ENCODE measurements at regions not wholly inside any gene's neighbourhood (a gene's known extent, or its start where the extent isn't known, plus 50 kb on each side); places are given as distances from the start of the nearest gene placed in this dataset.

- Histone ChIP-seq H3K4me1 (ENCODE audit: control insufficient read depth, insufficient read depth, low read length) (no peaks in the 10 kb centered on the region), H3K36me3 (ENCODE audit: control insufficient read depth, insufficient read depth, low read length) (no peaks in the 10 kb centered on the region), H3K4me3 (ENCODE audit: insufficient read depth, low read depth, low read length) (no peak overlapping the region), H3K27me3 (ENCODE audit: control insufficient read depth, insufficient read depth, low read length, poor library complexity, severe bottlenecking) (no peaks in the 10 kb centered on the region), H3K9me3 (ENCODE audit: control insufficient read depth, low read length) (no peaks in the 10 kb centered on the region), H3K27ac (ENCODE audit: insufficient read depth, low read depth, low read length, poor library complexity, severe bottlenecking) (no peak overlapping the region)
- 95 to 98% methylated on average over 3 of the region's 3 CpGs for WGBS, 2 experiments
Observed at GRCh38 chr3:146838221-146838620, 233.1 kb upstream of the PLSCR5 start.

DNA sequence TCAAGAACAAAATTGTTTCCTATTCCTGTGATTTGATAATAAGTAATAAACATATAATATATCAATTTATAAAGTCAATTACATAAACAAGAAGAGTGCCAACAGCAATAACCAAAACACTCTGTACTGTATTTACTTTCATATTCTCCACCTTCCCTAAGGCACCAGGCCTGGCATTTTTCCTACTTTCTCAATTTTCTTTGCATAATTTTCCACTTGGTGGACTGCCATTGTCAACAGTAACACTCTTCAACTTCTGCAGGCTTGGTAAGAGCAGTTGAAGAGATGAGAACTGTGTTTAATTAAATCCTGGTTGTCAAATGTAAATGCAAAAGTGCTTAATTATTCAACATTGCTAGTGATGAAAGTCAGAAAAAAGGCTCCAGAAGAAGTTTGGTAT, 229.8 kb upstream of the PLSCR5 start:
- Histone ChIP-seq H3K27me3 (ENCODE audit: control insufficient read depth, insufficient read depth, low read length, poor library complexity, severe bottlenecking) (no peaks in the 10 kb centered on the region), H3K4me1 (ENCODE audit: control insufficient read depth, insufficient read depth, low read length) (no peaks in the 10 kb centered on the region), H3K36me3 (ENCODE audit: control insufficient read depth, insufficient read depth, low read length) (no peaks in the 10 kb centered on the region), H3K9me3 (ENCODE audit: control insufficient read depth, low read length) (no peaks in the 10 kb centered on the region), H3K4me3 (ENCODE audit: insufficient read depth, low read depth, low read length) (no peak overlapping the region), H3K27ac (ENCODE audit: insufficient read depth, low read depth, low read length, poor library complexity, severe bottlenecking) (no peak overlapping the region)

GRCh38 chr3:146832857-146833458, 227.8 kb upstream of the PLSCR5 start:
- H3K27ac ChIP-seq (ENCODE audit: insufficient read depth, low read depth, low read length, poor library complexity, severe bottlenecking), result no peak overlapping the region
- 88% methylated on average over 5 of the region's 5 CpGs for WGBS, 2 experiments

GRCh38 chr3:146831659-146832058, 226.5 kb upstream of the PLSCR5 start:
- no peaks in the 10 kb centered on the region for H3K27me3 ChIP-seq (ENCODE audit: control insufficient read depth, insufficient read depth, low read length, poor library complexity, severe bottlenecking)
- no peaks in the 10 kb centered on the region for H3K36me3 ChIP-seq (ENCODE audit: control insufficient read depth, insufficient read depth, low read length)
- H3K9me3 ChIP-seq (ENCODE audit: control insufficient read depth, low read length), result no peaks in the 10 kb centered on the region
- H3K4me1 ChIP-seq (ENCODE audit: control insufficient read depth, insufficient read depth, low read length), result no peaks in the 10 kb centered on the region
- no peak overlapping the region for H3K27ac ChIP-seq (ENCODE audit: insufficient read depth, low read depth, low read length, poor library complexity, severe bottlenecking)
- no peak overlapping the region for H3K4me3 ChIP-seq (ENCODE audit: insufficient read depth, low read depth, low read length)
- 71 to 100% methylated on average over 1 of the region's 1 CpG for WGBS, 2 experiments

More at GRCh38 chr3:146832857-146833458, 227.8 kb upstream of the PLSCR5 start:
- Histone ChIP-seq H3K36me3 (ENCODE audit: control insufficient read depth, insufficient read depth, low read length) (no peaks in the 10 kb centered on the region), H3K27me3 (ENCODE audit: control insufficient read depth, insufficient read depth, low read length, poor library complexity, severe bottlenecking) (no peaks in the 10 kb centered on the region), H3K9me3 (ENCODE audit: control insufficient read depth, low read length) (no peaks in the 10 kb centered on the region), H3K4me1 (ENCODE audit: control insufficient read depth, insufficient read depth, low read length) (no peaks in the 10 kb centered on the region), H3K4me3 (ENCODE audit: insufficient read depth, low read depth, low read length) (no peak overlapping the region)

GRCh38 chr3:146830231-146830630, 225.1 kb upstream of the PLSCR5 start:
- no peak overlapping the region for H3K4me3 ChIP-seq (ENCODE audit: insufficient read depth, low read depth, low read length)
- no peaks in the 10 kb centered on the region for H3K9me3 ChIP-seq (ENCODE audit: control insufficient read depth, low read length)
- no peaks in the 10 kb centered on the region for H3K4me1 ChIP-seq (ENCODE audit: control insufficient read depth, insufficient read depth, low read length)
- no peak overlapping the region for H3K27ac ChIP-seq (ENCODE audit: insufficient read depth, low read depth, low read length, poor library complexity, severe bottlenecking)
- H3K27me3 ChIP-seq (ENCODE audit: control insufficient read depth, insufficient read depth, low read length, poor library complexity, severe bottlenecking), result no peaks in the 10 kb centered on the region
- H3K36me3 ChIP-seq (ENCODE audit: control insufficient read depth, insufficient read depth, low read length), result no peaks in the 10 kb centered on the region

DNA sequence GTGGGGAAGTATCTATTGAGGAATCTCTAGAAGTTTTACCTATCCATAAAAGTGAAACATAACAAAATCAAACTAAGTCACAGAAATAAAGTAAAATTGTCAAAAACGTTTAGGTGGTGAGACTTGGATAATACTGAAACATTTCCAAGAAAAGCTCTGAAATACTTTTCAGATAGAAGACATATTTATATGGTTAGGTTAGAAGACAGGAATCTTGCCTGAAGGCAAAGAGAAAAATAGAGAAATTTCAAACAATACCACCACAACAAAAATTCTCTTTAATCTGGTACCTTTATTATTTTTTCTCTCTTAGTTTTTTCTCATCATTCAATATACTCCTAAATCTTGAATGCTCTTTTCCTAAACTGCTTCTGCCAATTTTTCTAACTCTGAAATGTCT, 222.7 kb upstream of the PLSCR5 start:
- 60% methylated on average over 1 of the region's 1 CpG; no CpG with 5 or more reads in 1 of the 2 experiments for WGBS, 2 experiments
- no peak overlapping the region for H3K4me3 ChIP-seq (ENCODE audit: insufficient read depth, low read depth, low read length)
- no peaks in the 10 kb centered on the region for H3K27me3 ChIP-seq (ENCODE audit: control insufficient read depth, insufficient read depth, low read length, poor library complexity, severe bottlenecking)
- H3K36me3 ChIP-seq (ENCODE audit: control insufficient read depth, insufficient read depth, low read length), result no peaks in the 10 kb centered on the region
- no peaks in the 10 kb centered on the region for H3K9me3 ChIP-seq (ENCODE audit: control insufficient read depth, low read length)
- no peak overlapping the region for H3K27ac ChIP-seq (ENCODE audit: insufficient read depth, low read depth, low read length, poor library complexity, severe bottlenecking)
- H3K4me1 ChIP-seq (ENCODE audit: control insufficient read depth, insufficient read depth, low read length), result no peaks in the 10 kb centered on the region

- Histone ChIP-seq H3K27ac (ENCODE audit: insufficient read depth, low read depth, low read length, poor library complexity, severe bottlenecking) (no peak overlapping the region), H3K36me3 (ENCODE audit: control insufficient read depth, insufficient read depth, low read length) (no peaks in the 10 kb centered on the region), H3K4me3 (ENCODE audit: insufficient read depth, low read depth, low read length) (no peak overlapping the region), H3K9me3 (ENCODE audit: control insufficient read depth, low read length) (no peaks in the 10 kb centered on the region), H3K27me3 (ENCODE audit: control insufficient read depth, insufficient read depth, low read length, poor library complexity, severe bottlenecking) (no peaks in the 10 kb centered on the region), H3K4me1 (ENCODE audit: control insufficient read depth, insufficient read depth, low read length) (no peaks in the 10 kb centered on the region)
- WGBS, 2 experiments, result 79 to 96% methylated on average over 1 of the region's 1 CpG
Observed at GRCh38 chr3:146823622-146824021, 218.5 kb upstream of the PLSCR5 start.

- Histone ChIP-seq H3K4me3 (ENCODE audit: insufficient read depth, low read depth, low read length) (no peak overlapping the region), H3K9me3 (ENCODE audit: control insufficient read depth, low read length) (no peaks in the 10 kb centered on the region), H3K4me1 (ENCODE audit: control insufficient read depth, insufficient read depth, low read length) (no peaks in the 10 kb centered on the region), H3K27ac (ENCODE audit: insufficient read depth, low read depth, low read length, poor library complexity, severe bottlenecking) (no peak overlapping the region), H3K36me3 (ENCODE audit: control insufficient read depth, insufficient read depth, low read length) (no peaks in the 10 kb centered on the region), H3K27me3 (ENCODE audit: control insufficient read depth, insufficient read depth, low read length, poor library complexity, severe bottlenecking) (no peaks in the 10 kb centered on the region)
- 93 to 98% methylated on average over 2 to 3 of the region's 3 CpGs for WGBS, 2 experiments
Observed at GRCh38 chr3:146818866-146819265, 213.7 kb upstream of the PLSCR5 start.

GRCh38 chr3:146818301-146818700, 213.2 kb upstream of the PLSCR5 start:
- Histone ChIP-seq H3K27me3 (ENCODE audit: control insufficient read depth, insufficient read depth, low read length, poor library complexity, severe bottlenecking) (no peaks in the 10 kb centered on the region), H3K27ac (ENCODE audit: insufficient read depth, low read depth, low read length, poor library complexity, severe bottlenecking) (no peak overlapping the region), H3K4me1 (ENCODE audit: control insufficient read depth, insufficient read depth, low read length) (no peaks in the 10 kb centered on the region), H3K36me3 (ENCODE audit: control insufficient read depth, insufficient read depth, low read length) (no peaks in the 10 kb centered on the region), H3K9me3 (ENCODE audit: control insufficient read depth, low read length) (no peaks in the 10 kb centered on the region), H3K4me3 (ENCODE audit: insufficient read depth, low read depth, low read length) (no peak overlapping the region)
- 91 to 100% methylated on average over 1 to 4 of the region's 4 CpGs for WGBS, 2 experiments

- Histone ChIP-seq H3K9me3 (ENCODE audit: control insufficient read depth, low read length) (no peaks in the 10 kb centered on the region), H3K4me1 (ENCODE audit: control insufficient read depth, insufficient read depth, low read length) (no peaks in the 10 kb centered on the region), H3K27ac (ENCODE audit: insufficient read depth, low read depth, low read length, poor library complexity, severe bottlenecking) (no peak overlapping the region), H3K27me3 (ENCODE audit: control insufficient read depth, insufficient read depth, low read length, poor library complexity, severe bottlenecking) (no peaks in the 10 kb centered on the region), H3K4me3 (ENCODE audit: insufficient read depth, low read depth, low read length) (no peak overlapping the region), H3K36me3 (ENCODE audit: control insufficient read depth, insufficient read depth, low read length) (no peaks in the 10 kb centered on the region)
- 95 to 100% methylated on average over 1 of the region's 2 CpGs for WGBS, 2 experiments
Observed at GRCh38 chr3:146817704-146818103, 212.6 kb upstream of the PLSCR5 start.

Data from ectodermal cell (in vitro differentiated cells).